NCI-H1105 treated with DMSO at 0.1 percent for 48 hours (cell line): ENCODE measurements at regions not wholly inside any gene's neighbourhood (a gene's known extent, or its start where the extent isn't known, plus 50 kb on each side); places are given as distances from the start of the nearest gene placed in this dataset.
"Not testable (repeated sequence)": the region's sequence is repeated elsewhere in the genome, so short reads cannot be mapped to it uniquely, and the experiment has no call there.

Experiments
- DNase-seq: peaks from one replicate; lab custom pipeline; 2025; lab: John Stamatoyannopoulos, UW

GRCh38 chr14:105600939-105601359 is 74.6 kb downstream of the TMEM121 start:
- DNase-seq = no peak

- DNase-seq = no peak
Measured at GRCh38 chr14:105601360-105602242, 75.2 kb downstream of the TMEM121 start.

GRCh38 chr14:105602243-105602750 is 75.9 kb downstream of the TMEM121 start:
- no peak for DNase-seq

- no peak for DNase-seq
Measured at GRCh38 chr14:105602799-105603793, 76.7 kb downstream of the TMEM121 start.

GRCh38 chr14:105604531-105605463 is 78.4 kb downstream of the TMEM121 start:
- DNase-seq = not testable (repeated sequence)

- DNase-seq = no peak
Measured at GRCh38 chr14:105605464-105606304, 79.3 kb downstream of the TMEM121 start.

GRCh38 chr14:105606305-105606975 is 80.1 kb downstream of the TMEM121 start:
- not testable (repeated sequence) for DNase-seq

- not testable (repeated sequence) for DNase-seq
Measured at GRCh38 chr14:105607025-105607424, 80.6 kb downstream of the TMEM121 start.

- DNase-seq = not testable (repeated sequence)
Measured at GRCh38 chr14:105614987-105615386, 88.6 kb downstream of the TMEM121 start.

- not testable (repeated sequence) for DNase-seq
Measured at GRCh38 chr14:105615986-105616801, 89.8 kb downstream of the TMEM121 start.

GRCh38 chr14:105616802-105617192 is 90.4 kb downstream of the TMEM121 start:
- DNase-seq = no peak

GRCh38 chr14:105617201-105617777 is 90.9 kb downstream of the TMEM121 start:
- DNase-seq = no peak

- DNase-seq = not testable (repeated sequence)
Measured at GRCh38 chr14:105617805-105618204, 91.4 kb downstream of the TMEM121 start.

GRCh38 chr14:105619324-105619723 is 92.9 kb downstream of the TMEM121 start:
- DNase-seq = not testable (repeated sequence)

- not testable (repeated sequence) for DNase-seq
Measured at GRCh38 chr14:105620178-105620864, 93.9 kb downstream of the TMEM121 start.

GRCh38 chr14:105620865-105621471 is 94.6 kb downstream of the TMEM121 start:
- DNase-seq = not testable (repeated sequence)
